ENCODE measurements at regions not wholly inside any gene's neighbourhood (a gene's known extent, or its start where the extent isn't known, plus 50 kb on each side); places are given as distances from the start of the nearest gene placed in this dataset.
A peak's percentile ranks its signal among the peaks of the same experiment; 100 is the strongest.

DNA sequence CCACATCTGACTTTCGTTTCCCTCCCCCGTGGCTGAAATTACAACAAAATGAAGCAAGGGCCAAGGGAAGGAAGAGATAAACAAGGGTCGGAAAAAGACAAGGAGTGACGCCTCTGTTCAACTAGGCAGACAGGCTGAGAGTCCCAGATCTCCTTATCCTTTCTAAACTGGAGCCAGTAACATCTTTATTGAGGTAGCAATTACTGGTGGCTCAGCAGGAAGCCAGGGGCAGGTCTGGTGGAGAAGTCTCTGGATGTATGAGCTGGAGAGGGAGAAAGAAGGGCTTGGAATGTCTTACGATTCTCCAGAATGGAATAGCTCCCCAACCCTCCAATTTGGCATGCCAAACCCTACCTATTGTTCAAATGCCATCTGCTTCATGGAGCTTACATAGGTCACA is 190.8 kb upstream of the BRINP1 start:
- Mint-ChIP-seq H3K4me1 (peaks cover 0 to 2% (median 0%) of the 10 kb centered on the region in 4 donors), H3K27me3 (no peaks in the 10 kb centered on the region), H3K9me3 (peaks cover 0 to 4% (median 0%) of the 10 kb centered on the region in 7 donors), H3K27ac (no peak overlapping the region), H3K36me3 (no peaks in the 10 kb centered on the region), H3K4me3 (no peak overlapping the region)
- DNase-seq (no peak), ATAC-seq (ENCODE audit: low read depth in 2 of 2) (no peak)
- Histone ChIP-seq H3K4me1 (ENCODE audit: control insufficient read depth, insufficient read depth, low read length, poor library complexity, severe bottlenecking) (no peaks in the 10 kb centered on the region), H3K9me3 (ENCODE audit: control insufficient read depth in 2 of 2, low read length in 2 of 2) (no peaks in the 10 kb centered on the region), H3K27me3 (ENCODE audit: control insufficient read depth, insufficient read depth, low read length) (no peaks in the 10 kb centered on the region), H3K4me3 (ENCODE audit: low read depth, low read length) (no peak overlapping the region), H3K27ac (ENCODE audit: insufficient read depth, low read length, poor library complexity, severe bottlenecking) (no peak overlapping the region), H3K36me3 (ENCODE audit: control insufficient read depth, insufficient read depth, low read length) (no peaks in the 10 kb centered on the region)

DNA sequence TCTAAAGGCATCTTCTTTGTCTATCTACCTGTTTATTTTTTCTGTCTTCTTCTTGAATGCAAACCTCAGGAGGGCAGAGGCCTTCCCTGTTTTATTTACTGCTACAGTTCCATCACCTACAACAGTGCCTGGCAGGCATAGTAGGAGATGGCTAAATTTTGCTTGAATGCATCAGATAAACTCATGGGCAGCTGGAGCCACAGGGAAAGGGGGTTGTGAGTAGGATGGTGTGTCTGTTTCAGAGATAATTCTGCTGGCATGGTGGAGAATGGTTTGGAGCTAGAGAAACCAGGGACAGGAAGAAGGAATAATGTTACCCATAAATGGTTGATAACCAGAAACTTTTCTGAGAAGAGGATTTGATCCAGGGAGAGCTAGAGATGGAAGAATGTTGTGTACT is 189.8 kb upstream of the BRINP1 start:
- no peak overlapping the region for H3K27ac ChIP-seq (ENCODE audit: insufficient read depth, low read length, poor library complexity, severe bottlenecking)
- Mint-ChIP-seq H3K9me3 (peaks cover 0 to 4% (median 0%) of the 10 kb centered on the region in 7 donors), H3K4me3 (no peak overlapping the region), H3K27ac (no peak overlapping the region), H3K36me3 (no peaks in the 10 kb centered on the region), H3K4me1 (peaks cover 0 to 2% (median 0%) of the 10 kb centered on the region in 4 donors), H3K27me3 (no peaks in the 10 kb centered on the region)
- H3K27me3 ChIP-seq (ENCODE audit: control insufficient read depth, insufficient read depth, low read length): no peaks in the 10 kb centered on the region
- no peak overlapping the region for H3K4me3 ChIP-seq (ENCODE audit: low read depth, low read length)
- H3K9me3 ChIP-seq (ENCODE audit: control insufficient read depth in 2 of 2, low read length in 2 of 2): no peaks in the 10 kb centered on the region
- DNase-seq: no peak
- no peaks in the 10 kb centered on the region for H3K4me1 ChIP-seq (ENCODE audit: control insufficient read depth, insufficient read depth, low read length, poor library complexity, severe bottlenecking)
- no peak for ATAC-seq (ENCODE audit: low read depth in 2 of 2)
- H3K36me3 ChIP-seq (ENCODE audit: control insufficient read depth, insufficient read depth, low read length): no peaks in the 10 kb centered on the region

DNA sequence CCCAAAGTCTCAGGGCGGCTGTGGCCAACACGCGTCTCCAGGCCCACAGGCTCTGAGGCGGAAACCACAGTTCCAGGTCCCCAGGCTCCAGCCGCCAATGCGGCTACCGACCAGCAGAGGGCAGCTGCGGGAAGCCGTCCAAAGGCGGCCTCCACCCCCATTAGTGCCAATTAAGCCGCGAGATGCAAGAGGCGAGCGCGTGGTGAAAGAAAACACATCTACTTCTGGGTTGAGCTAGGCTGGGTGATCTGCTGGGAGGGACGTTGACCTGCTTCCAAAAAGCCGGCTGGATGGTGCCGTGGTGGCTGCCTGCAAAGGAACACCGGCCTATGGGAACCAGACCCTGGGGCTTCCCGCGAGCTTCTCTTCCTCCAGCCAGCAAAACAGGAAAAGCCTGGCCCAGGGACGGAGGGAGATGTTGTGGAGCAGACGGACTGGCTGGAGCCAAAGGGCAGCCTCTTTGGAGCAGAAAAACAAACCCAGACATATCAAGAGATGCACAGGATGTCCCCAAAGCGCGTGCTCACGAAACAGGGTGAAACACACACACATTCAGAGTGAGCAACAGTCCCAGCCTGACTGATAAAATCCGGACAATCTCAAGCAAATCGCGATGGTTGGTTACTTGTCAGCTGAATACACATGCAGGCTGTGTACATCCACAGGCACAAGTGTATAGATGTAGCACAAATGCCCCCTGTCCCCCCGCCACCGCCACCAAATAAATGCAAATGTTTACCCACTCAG is 187.1 kb upstream of the BRINP1 start:
- no peak overlapping the region for H3K27ac ChIP-seq (ENCODE audit: insufficient read depth, low read length, poor library complexity, severe bottlenecking)
- no peaks in the 10 kb centered on the region for H3K27me3 Mint-ChIP-seq
- ATAC-seq (ENCODE audit: low read depth in 2 of 2): no peak

GRCh38 chr9:119544492-119544891 is 175.3 kb upstream of the BRINP1 start:
- Histone ChIP-seq H3K36me3 (ENCODE audit: control insufficient read depth, insufficient read depth, low read length) (no peaks in the 10 kb centered on the region), H3K4me3 (ENCODE audit: low read depth, low read length) (no peak overlapping the region), H3K27ac (ENCODE audit: insufficient read depth, low read length, poor library complexity, severe bottlenecking) (no peak overlapping the region), H3K27me3 (ENCODE audit: control insufficient read depth, insufficient read depth, low read length) (no peaks in the 10 kb centered on the region), H3K4me1 (ENCODE audit: control insufficient read depth, insufficient read depth, low read length, poor library complexity, severe bottlenecking) (no peaks in the 10 kb centered on the region), H3K9me3 (ENCODE audit: control insufficient read depth in 2 of 2, low read length in 2 of 2) (no peaks in the 10 kb centered on the region)
- Mint-ChIP-seq H3K27ac (no peak overlapping the region), H3K4me1 (no peaks in the 10 kb centered on the region), H3K36me3 (no peaks in the 10 kb centered on the region), H3K9me3 (peaks cover 0 to 11% (median 2%) of the 10 kb centered on the region in 7 donors), H3K4me3 (no peak overlapping the region), H3K27me3 (no peaks in the 10 kb centered on the region)
- DNase-seq (no peak), ATAC-seq (ENCODE audit: low read depth in 2 of 2) (no peak)

More for the DNA sequence above, 187.1 kb upstream of the BRINP1 start:
- no peaks in the 10 kb centered on the region for H3K36me3 Mint-ChIP-seq
- no peaks in the 10 kb centered on the region for H3K9me3 ChIP-seq (ENCODE audit: control insufficient read depth in 2 of 2, low read length in 2 of 2)
- no peaks in the 10 kb centered on the region for H3K4me1 ChIP-seq (ENCODE audit: control insufficient read depth, insufficient read depth, low read length, poor library complexity, severe bottlenecking)
- peaks cover 0 to 2% (median 0%) of the 10 kb centered on the region in 4 donors for H3K4me1 Mint-ChIP-seq
- H3K36me3 ChIP-seq (ENCODE audit: control insufficient read depth, insufficient read depth, low read length): no peaks in the 10 kb centered on the region
- H3K4me3 Mint-ChIP-seq: no peak overlapping the region
- H3K9me3 Mint-ChIP-seq: peaks cover 0 to 7% (median 0%) of the 10 kb centered on the region in 7 donors
- H3K27ac Mint-ChIP-seq: no peak overlapping the region
- H3K27me3 ChIP-seq (ENCODE audit: control insufficient read depth, insufficient read depth, low read length): no peaks in the 10 kb centered on the region
- H3K4me3 ChIP-seq (ENCODE audit: low read depth, low read length): no peak overlapping the region
- peak in 2 of 3 donors; percentile 14 to 48 for DNase-seq

DNA sequence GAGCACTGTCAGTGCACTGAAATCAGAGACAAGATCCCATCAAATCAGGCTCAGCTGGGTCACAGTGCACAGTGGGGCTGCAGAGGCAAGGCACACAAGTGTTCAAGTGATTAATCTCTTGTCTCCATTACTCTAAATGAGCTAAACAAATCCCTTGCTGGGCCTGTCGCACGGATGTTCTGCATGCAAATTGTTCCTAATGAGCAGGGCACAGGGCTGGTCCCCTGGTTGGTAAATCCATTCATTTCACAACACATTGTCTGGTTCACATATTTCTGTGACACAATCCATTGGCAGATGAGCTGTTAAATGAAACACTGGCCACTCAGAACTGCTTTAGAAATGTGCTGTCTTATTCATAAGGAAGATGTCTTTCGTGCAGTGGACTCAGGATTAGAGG is 167.9 kb upstream of the BRINP1 start:
- ATAC-seq (ENCODE audit: low read depth in 2 of 2): no peak
- H3K4me3 ChIP-seq (ENCODE audit: low read depth, low read length): no peak overlapping the region
- Mint-ChIP-seq H3K36me3 (no peaks in the 10 kb centered on the region), H3K27ac (no peak overlapping the region), H3K9me3 (peaks cover 0 to 5% (median 2%) of the 10 kb centered on the region in 7 donors), H3K4me1 (no peaks in the 10 kb centered on the region), H3K27me3 (no peaks in the 10 kb centered on the region), H3K4me3 (no peak overlapping the region)
- DNase-seq: no peak
- no peak overlapping the region for H3K27ac ChIP-seq (ENCODE audit: insufficient read depth, low read length, poor library complexity, severe bottlenecking)
- no peaks in the 10 kb centered on the region for H3K27me3 ChIP-seq (ENCODE audit: control insufficient read depth, insufficient read depth, low read length)
- H3K9me3 ChIP-seq (ENCODE audit: control insufficient read depth in 2 of 2, low read length in 2 of 2): no peaks in the 10 kb centered on the region
- H3K36me3 ChIP-seq (ENCODE audit: control insufficient read depth, insufficient read depth, low read length): no peaks in the 10 kb centered on the region
- no peaks in the 10 kb centered on the region for H3K4me1 ChIP-seq (ENCODE audit: control insufficient read depth, insufficient read depth, low read length, poor library complexity, severe bottlenecking)

DNA sequence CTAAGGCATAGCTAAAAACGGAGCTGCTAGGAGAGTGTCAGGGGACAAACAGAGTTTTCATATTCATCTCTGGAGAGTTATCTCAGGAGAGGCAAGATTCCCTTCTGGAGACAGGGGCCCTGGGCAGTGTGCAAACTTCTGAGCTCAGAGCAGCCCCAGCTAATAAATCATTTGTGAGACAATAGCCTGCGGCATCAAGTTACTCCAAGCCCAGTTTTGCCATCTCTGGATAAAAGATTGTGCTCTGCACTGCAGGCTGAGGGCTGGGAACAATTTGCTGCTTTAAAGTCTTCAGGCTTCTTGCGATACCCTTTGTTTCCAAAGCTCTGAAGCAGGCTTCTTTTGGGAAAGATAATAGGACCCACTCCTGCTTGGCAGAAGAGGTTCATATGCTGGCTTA is 164.3 kb upstream of the BRINP1 start:
- H3K9me3 Mint-ChIP-seq: no peaks in the 10 kb centered on the region
- H3K4me1 Mint-ChIP-seq: no peaks in the 10 kb centered on the region
- ATAC-seq (ENCODE audit: low read depth in 2 of 2) (no peak), DNase-seq (no peak)
- no peaks in the 10 kb centered on the region for H3K4me1 ChIP-seq (ENCODE audit: control insufficient read depth, insufficient read depth, low read length, poor library complexity, severe bottlenecking)
- no peak overlapping the region for H3K4me3 ChIP-seq (ENCODE audit: low read depth, low read length)
- no peaks in the 10 kb centered on the region for H3K36me3 Mint-ChIP-seq
- no peaks in the 10 kb centered on the region for H3K27me3 ChIP-seq (ENCODE audit: control insufficient read depth, insufficient read depth, low read length)
- no peaks in the 10 kb centered on the region for H3K9me3 ChIP-seq (ENCODE audit: control insufficient read depth in 2 of 2, low read length in 2 of 2)
- H3K27ac ChIP-seq (ENCODE audit: insufficient read depth, low read length, poor library complexity, severe bottlenecking): no peak overlapping the region
- H3K27me3 Mint-ChIP-seq: no peaks in the 10 kb centered on the region
- H3K4me3 Mint-ChIP-seq: no peak overlapping the region
- H3K27ac Mint-ChIP-seq: no peak overlapping the region
- H3K36me3 ChIP-seq (ENCODE audit: control insufficient read depth, insufficient read depth, low read length): no peaks in the 10 kb centered on the region

GRCh38 chr9:119526698-119527097 is 157.5 kb upstream of the BRINP1 start:
- Histone ChIP-seq H3K27me3 (ENCODE audit: control insufficient read depth, insufficient read depth, low read length) (no peaks in the 10 kb centered on the region), H3K4me1 (ENCODE audit: control insufficient read depth, insufficient read depth, low read length, poor library complexity, severe bottlenecking) (no peaks in the 10 kb centered on the region), H3K36me3 (ENCODE audit: control insufficient read depth, insufficient read depth, low read length) (no peaks in the 10 kb centered on the region), H3K9me3 (ENCODE audit: control insufficient read depth in 2 of 2, low read length in 2 of 2) (no peaks in the 10 kb centered on the region), H3K27ac (ENCODE audit: insufficient read depth, low read length, poor library complexity, severe bottlenecking) (no peak overlapping the region), H3K4me3 (ENCODE audit: low read depth, low read length) (no peak overlapping the region)
- Mint-ChIP-seq H3K27ac (no peak overlapping the region), H3K27me3 (no peaks in the 10 kb centered on the region), H3K36me3 (no peaks in the 10 kb centered on the region), H3K4me3 (no peak overlapping the region), H3K9me3 (peaks cover 0 to 9% (median 2%) of the 10 kb centered on the region in 7 donors), H3K4me1 (no peaks in the 10 kb centered on the region)
- ATAC-seq (ENCODE audit: low read depth in 2 of 2) (no peak), DNase-seq (no peak)

DNA sequence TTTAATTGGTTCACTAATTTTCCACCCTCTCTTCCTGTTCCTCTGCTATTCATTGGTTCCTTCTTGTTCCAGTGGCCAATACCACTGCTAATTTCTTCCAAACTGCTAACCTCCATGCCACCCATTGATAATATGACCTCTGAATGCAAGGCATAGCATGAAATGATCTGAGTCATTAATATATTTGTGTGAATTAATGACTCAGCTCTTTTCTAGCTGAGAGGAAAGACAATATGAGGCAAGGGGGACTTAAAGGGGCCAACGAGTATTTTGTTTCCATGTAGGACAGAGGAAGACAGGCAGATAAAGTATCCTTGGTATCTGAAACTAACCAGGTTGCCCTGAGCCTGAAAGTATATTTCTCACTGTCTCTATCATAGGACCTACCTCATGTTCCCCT is 154.3 kb upstream of the BRINP1 start:
- Mint-ChIP-seq H3K36me3 (no peaks in the 10 kb centered on the region), H3K27me3 (no peaks in the 10 kb centered on the region), H3K4me3 (no peak overlapping the region), H3K27ac (no peak overlapping the region), H3K9me3 (peaks cover 0 to 9% (median 2%) of the 10 kb centered on the region in 7 donors), H3K4me1 (no peaks in the 10 kb centered on the region)
- ATAC-seq (ENCODE audit: low read depth in 2 of 2): no peak
- H3K9me3 ChIP-seq (ENCODE audit: control insufficient read depth in 2 of 2, low read length in 2 of 2): no peaks in the 10 kb centered on the region
- H3K4me1 ChIP-seq (ENCODE audit: control insufficient read depth, insufficient read depth, low read length, poor library complexity, severe bottlenecking): no peaks in the 10 kb centered on the region
- H3K27me3 ChIP-seq (ENCODE audit: control insufficient read depth, insufficient read depth, low read length): no peaks in the 10 kb centered on the region
- DNase-seq: no peak
- no peak overlapping the region for H3K4me3 ChIP-seq (ENCODE audit: low read depth, low read length)
- no peaks in the 10 kb centered on the region for H3K36me3 ChIP-seq (ENCODE audit: control insufficient read depth, insufficient read depth, low read length)
- no peak overlapping the region for H3K27ac ChIP-seq (ENCODE audit: insufficient read depth, low read length, poor library complexity, severe bottlenecking)
